ENCODE measurements at regions not wholly inside any gene's neighbourhood (a gene's known extent, or its start where the extent isn't known, plus 50 kb on each side); places are given as distances from the start of the nearest gene placed in this dataset.
"Not testable (repeated sequence)": the region's sequence is repeated elsewhere in the genome, so short reads cannot be mapped to it uniquely, and the experiment has no call there.

GRCh38 chr11:106523921-106524320, 446.5 kb downstream of the AASDHPPT start:
- H3K27ac ChIP-seq, result no peak overlapping the region
- no peak for TF ChIP-seq CTCF (conservative IDR thresholded peaks at IDR 0.05)

GRCh38 chr11:106524436-106524835, 447.0 kb downstream of the AASDHPPT start:
- H3K27ac ChIP-seq, result no peak overlapping the region
- TF ChIP-seq ZFX (IDR thresholded peaks at IDR 0.05) (no peak), CTCF (conservative IDR thresholded peaks at IDR 0.05) (no peak)

- H3K27ac ChIP-seq, result not testable (repeated sequence)
These were observed 454.2 kb downstream of the AASDHPPT start for GRCh38 chr11:106531648-106532047.

- no peak overlapping the region for H3K27ac ChIP-seq
- TF ChIP-seq CTCF (conservative IDR thresholded peaks at IDR 0.05) (no peak), ZFX (IDR thresholded peaks at IDR 0.05) (no peak)
These were observed 455.6 kb downstream of the AASDHPPT start for GRCh38 chr11:106533046-106533445.

- H3K27ac ChIP-seq, result no peak overlapping the region
- TF ChIP-seq ZFX (IDR thresholded peaks at IDR 0.05), result no peak
- no peak for TF ChIP-seq CTCF (conservative IDR thresholded peaks at IDR 0.05)
These were observed 462.5 kb downstream of the AASDHPPT start for GRCh38 chr11:106540001-106540400.

- no peak overlapping the region for H3K27ac ChIP-seq
- TF ChIP-seq CTCF (conservative IDR thresholded peaks at IDR 0.05) (no peak), ZFX (IDR thresholded peaks at IDR 0.05) (no peak)
These were observed 469.9 kb downstream of the GUCY1A2 start for GRCh38 chr11:106548406-106548805.

- TF ChIP-seq ZFX (IDR thresholded peaks at IDR 0.05) (no peak), CTCF (conservative IDR thresholded peaks at IDR 0.05) (no peak)
- no peak overlapping the region for H3K27ac ChIP-seq
These were observed 466.3 kb downstream of the GUCY1A2 start for GRCh38 chr11:106551744-106552673.
